Endodermal cell (in vitro differentiated cells): ENCODE measurements at regions not wholly inside any gene's neighbourhood (a gene's known extent, or its start where the extent isn't known, plus 50 kb on each side); places are given as distances from the start of the nearest gene placed in this dataset.

Source experiments
- DNase-seq: peaks from one replicate; pipeline ENCODE4 v3.0.0-alpha.2; 2017
- H3K27ac ChIP-seq: 2 replicates; pipeline ENCODE4 v1.5.1; 2013; ENCODE audit warnings: mild to moderate bottlenecking, low read depth, low read length, moderate library complexity
- H3K27me3 ChIP-seq: 2 replicates; pipeline ENCODE4 v1.6.1; 2013; ENCODE audit warnings: mild to moderate bottlenecking, low read length, moderate library complexity; ENCODE audit not compliant: insufficient read depth, control insufficient read depth, poor library complexity, severe bottlenecking
- H3K36me3 ChIP-seq: 2 replicates; pipeline ENCODE4 v1.7.0; 2013; ENCODE audit warnings: mild to moderate bottlenecking, low read length, moderate library complexity; ENCODE audit not compliant: control insufficient read depth, insufficient read depth
- H3K4me1 ChIP-seq: one replicate; pipeline ENCODE4 v1.7.0; 2013; ENCODE audit warnings: low read length; ENCODE audit not compliant: control insufficient read depth, insufficient read depth
- H3K4me3 ChIP-seq: 2 replicates; pipeline ENCODE4 v1.5.1; 2013; ENCODE audit warnings: mild to moderate bottlenecking, low read length, moderate library complexity
- H3K9ac ChIP-seq: 2 replicates; pipeline ENCODE4 v1.6.1; 2013; ENCODE audit warnings: mild to moderate bottlenecking, low read length, moderate library complexity; ENCODE audit not compliant: poor library complexity, severe bottlenecking; ENCODE audit errors: extremely low read depth
- H3K9me3 ChIP-seq: 2 replicates; pipeline ENCODE4 v1.6.1; 2013; ENCODE audit warnings: mild to moderate bottlenecking, low read length, moderate library complexity; ENCODE audit not compliant: control insufficient read depth
- H3K27ac Mint-ChIP-seq: 2 replicates; pipeline ENCODE4 v1.8.0; 2020; ENCODE audit warnings: mixed read lengths
- H3K27me3 Mint-ChIP-seq: 2 replicates; pipeline ENCODE4 v1.8.0; 2021; ENCODE audit warnings: mild to moderate bottlenecking, mixed read lengths; ENCODE audit not compliant: insufficient read depth
- H3K36me3 Mint-ChIP-seq: 2 replicates; pipeline ENCODE4 v1.8.0; 2020; ENCODE audit warnings: low read depth, mixed read lengths
- H3K4me1 Mint-ChIP-seq: 2 replicates; pipeline ENCODE4 v1.8.0; 2020; ENCODE audit warnings: mixed read lengths
- H3K4me3 Mint-ChIP-seq: 2 replicates; pipeline ENCODE4 v1.8.0; 2020; ENCODE audit warnings: mild to moderate bottlenecking, moderate library complexity, mixed read lengths
- H3K9me3 Mint-ChIP-seq: 2 replicates; pipeline ENCODE4 v1.8.0; 2020; ENCODE audit warnings: mild to moderate bottlenecking, mixed read lengths
- CTCF ChIP-seq: fragments of 200-600 bp; sonication (generic); conservative IDR thresholded peaks from 2 replicates; pipeline ENCODE4 v1.5.0; 2021; ENCODE audit warnings: antibody characterized with exemption, mild to moderate bottlenecking
- WGBS, 2 experiments: methylation state at CpG; one replicate each; pipeline versions ENCODE4 v1.1.5 to v1.1.7; 2013; ENCODE audit warnings: missing lambda C conversion rate in 2 of 2, mixed read lengths in 1 of 2; ENCODE audit not compliant: insufficient coverage in 1 of 2, insufficient read length in 1 of 2; 5-methylcytosine and 5-hydroxymethylcytosine counted together

- no peak overlapping the region for H3K4me3 Mint-ChIP-seq
- no peaks in the 10 kb centered on the region for H3K9me3 Mint-ChIP-seq
- TF ChIP-seq CTCF: no peak
Measured at GRCh38 chr1:34398241-34398915, 221.7 kb downstream of the C1orf94 start.

GRCh38 chr1:34398916-34399275 is 222.2 kb downstream of the C1orf94 start:
- DNase-seq: peak; percentile 85
- no peaks in the 10 kb centered on the region for H3K36me3 Mint-ChIP-seq
- Histone ChIP-seq H3K9me3 (no peaks in the 10 kb centered on the region), H3K27ac (no peak overlapping the region), H3K36me3 (no peaks in the 10 kb centered on the region), H3K4me1 (peaks cover 5% of the 10 kb centered on the region), H3K27me3 (no peaks in the 10 kb centered on the region), H3K9ac (no peak overlapping the region), H3K4me3 (no peak overlapping the region)
- H3K27ac Mint-ChIP-seq: no peak overlapping the region
- 84 to 87% methylated on average over 4 of the region's 4 CpGs for WGBS, 2 experiments
- H3K27me3 Mint-ChIP-seq: peaks cover 4% of the 10 kb centered on the region
- peak; percentile 78 for TF ChIP-seq CTCF
- H3K9me3 Mint-ChIP-seq: no peaks in the 10 kb centered on the region
- H3K4me3 Mint-ChIP-seq: no peak overlapping the region
- H3K4me1 Mint-ChIP-seq: peaks cover 3% of the 10 kb centered on the region

More at GRCh38 chr1:34398241-34398915, 221.7 kb downstream of the C1orf94 start:
- no peak overlapping the region for H3K27ac Mint-ChIP-seq
- Histone ChIP-seq H3K27me3 (no peaks in the 10 kb centered on the region), H3K27ac (no peak overlapping the region), H3K9ac (no peak overlapping the region), H3K9me3 (no peaks in the 10 kb centered on the region), H3K36me3 (no peaks in the 10 kb centered on the region), H3K4me3 (no peak overlapping the region), H3K4me1 (peaks cover 5% of the 10 kb centered on the region)
- DNase-seq: no peak
- H3K4me1 Mint-ChIP-seq: peaks cover 3% of the 10 kb centered on the region
- peaks cover 4% of the 10 kb centered on the region for H3K27me3 Mint-ChIP-seq
- 93 to 100% methylated on average over 4 of the region's 5 CpGs for WGBS, 2 experiments
- H3K36me3 Mint-ChIP-seq: no peaks in the 10 kb centered on the region

- Histone ChIP-seq H3K27me3 (no peaks in the 10 kb centered on the region), H3K9me3 (peaks cover 6% of the 10 kb centered on the region), H3K4me3 (no peak overlapping the region), H3K4me1 (peaks cover 5% of the 10 kb centered on the region), H3K27ac (no peak overlapping the region), H3K36me3 (no peaks in the 10 kb centered on the region), H3K9ac (no peak overlapping the region)
- Mint-ChIP-seq H3K9me3 (no peaks in the 10 kb centered on the region), H3K27ac (no peak overlapping the region), H3K27me3 (peaks cover 6% of the 10 kb centered on the region), H3K4me3 (no peak overlapping the region), H3K36me3 (no peaks in the 10 kb centered on the region), H3K4me1 (peaks cover 3% of the 10 kb centered on the region)
- 92% methylated on average over 2 of the region's 2 CpGs; no CpG with 5 or more reads in 1 of the 2 experiments for WGBS, 2 experiments
- no peak for TF ChIP-seq CTCF
- no peak for DNase-seq
Measured at GRCh38 chr1:34400675-34401074, 224.0 kb downstream of the C1orf94 start.
